Ovary (tissue), 7 donors: ENCODE measurements at regions not wholly inside any gene's neighbourhood (a gene's known extent, or its start where the extent isn't known, plus 50 kb on each side); places are given as distances from the start of the nearest gene placed in this dataset.

Experiments used
- DNase-seq, 5 donors: peaks; one replicate each; pipeline ENCODE4 v3.0.0-alpha.2; 2019 to 2020
- H3K27ac ChIP-seq, 2 donors: fragments of 200-600 bp; one replicate each; pipeline versions ENCODE4 v1.5.1 to v1.8.0; 2019 to 2022
- H3K27me3 ChIP-seq: fragments of 200-600 bp; one replicate; pipeline ENCODE4 v1.8.0; 2022
- H3K36me3 ChIP-seq: fragments of 200-600 bp; sonication (generic); one replicate; pipeline ENCODE4 v1.5.1; 2019
- H3K4me1 ChIP-seq: one replicate; pipeline ENCODE4 v1.8.1; 2013; ENCODE audit warnings: mild to moderate bottlenecking, moderate library complexity; ENCODE audit not compliant: insufficient read depth
- H3K4me3 ChIP-seq: fragments of 200-600 bp; sonication (generic); one replicate; pipeline ENCODE4 v1.5.1; 2017
- H3K9me3 ChIP-seq, 2 donors: fragments of 200-600 bp in 1 of 2; sonication (generic) in 1 of 2; one replicate each; pipeline versions ENCODE4 v1.5.1 to v1.8.1; 2013 to 2019; ENCODE audit warnings: mild to moderate bottlenecking in 1 of 2, moderate library complexity in 1 of 2
- CTCF ChIP-seq, 3 donors: fragments of 450-650 bp in 2 of 3; fragments of 200-600 bp in 1 of 3; IDR thresholded peaks; one replicate each; pipeline versions ENCODE4 v1.5.1 to v1.8.0; 2016 to 2022; ENCODE audit warnings: antibody characterized with exemption in 3 of 3, mild to moderate bottlenecking in 1 of 3
- EP300 ChIP-seq: sonication (generic); formaldehyde crosslinking; IDR thresholded peaks from one replicate; pipeline ENCODE4 v1.6.1; 2017; ENCODE audit warnings: antibody characterized with exemption
- POLR2A ChIP-seq: fragments of 450-650 bp; IDR thresholded peaks from one replicate; pipeline ENCODE4 v1.6.1; 2017; ENCODE audit warnings: antibody characterized with exemption, mild to moderate bottlenecking, moderate library complexity
- WGBS, 3 donors: extraction: QIAGEN DNeasy Blood & Tissue Kit in 1 of 3; methylation state at CpG; one replicate each; pipeline versions ENCODE4 v1.1.5 to v1.1.7; 2013 to 2017; 5-methylcytosine and 5-hydroxymethylcytosine counted together
- intact Hi-C, 4 donors: fragments of 100-400 bp; cut with DNase I; formaldehyde crosslinking; loops; one replicate each; pipeline versions ENCODE4 v1.11.0 to v1.15.1; 2022 to 2023
- donor health status: DM: no; HTN: no; CAD: no; lungs with moderate emphysema.
- donor health status: DM: no; HTN: no; CAD: no.
- donor health status: Bipolar disorder and iron deficiency.
- donor health status: DM: no; HTN: no; CAD: no.
- donor health status: DM: yes; HTN: yes; CAD: no.

- H3K36me3 ChIP-seq = no peaks in the 10 kb centered on the region
- no peaks in the 10 kb centered on the region for H3K4me1 ChIP-seq
- WGBS, 3 donors = 86 to 91% (median 89%) methylated on average over 2 of the region's 2 CpGs
- intact Hi-C loops = no loop called here
- DNase-seq = no peak
- no peak overlapping the region for H3K27ac ChIP-seq
- H3K27me3 ChIP-seq = no peaks in the 10 kb centered on the region
- H3K9me3 ChIP-seq = no peaks in the 10 kb centered on the region
- H3K4me3 ChIP-seq = no peak overlapping the region
- TF ChIP-seq EP300 (no peak), CTCF (IDR thresholded peaks at IDR 0.05) (no peak), POLR2A (no peak)
Observed at GRCh38 chr6:119568580-119568979, 219.0 kb upstream of the MAN1A1 start.

GRCh38 chr6:119566546-119567260, 217.1 kb upstream of the MAN1A1 start:
- TF ChIP-seq POLR2A = no peak
- TF ChIP-seq CTCF (IDR thresholded peaks at IDR 0.05) = no peak
- no peak for TF ChIP-seq EP300
- no peaks in the 10 kb centered on the region for H3K9me3 ChIP-seq
- H3K4me3 ChIP-seq = no peak overlapping the region
- no peaks in the 10 kb centered on the region for H3K27me3 ChIP-seq
- H3K27ac ChIP-seq = no peak overlapping the region
- WGBS, 3 donors = 91 to 93% (median 92%) methylated on average over 19 of the region's 19 CpGs
- H3K36me3 ChIP-seq = no peaks in the 10 kb centered on the region
- intact Hi-C loops = no loop called here
- no peaks in the 10 kb centered on the region for H3K4me1 ChIP-seq
- no peak for DNase-seq

- intact Hi-C loops = no loop called here
- TF ChIP-seq POLR2A (no peak), CTCF (IDR thresholded peaks at IDR 0.05) (no peak), EP300 (no peak)
- H3K4me3 ChIP-seq = no peak overlapping the region
- no peaks in the 10 kb centered on the region for H3K36me3 ChIP-seq
- H3K27me3 ChIP-seq = no peaks in the 10 kb centered on the region
- H3K27ac ChIP-seq = no peak overlapping the region
- DNase-seq = no peak
- H3K4me1 ChIP-seq = no peaks in the 10 kb centered on the region
- 88 to 94% (median 90%) methylated on average over 3 of the region's 3 CpGs for WGBS, 3 donors
- no peaks in the 10 kb centered on the region for H3K9me3 ChIP-seq
Observed at GRCh38 chr6:119565893-119566292, 216.3 kb upstream of the MAN1A1 start.

- no peak overlapping the region for H3K4me3 ChIP-seq
- H3K36me3 ChIP-seq = no peaks in the 10 kb centered on the region
- no peaks in the 10 kb centered on the region for H3K4me1 ChIP-seq
- TF ChIP-seq EP300 (no peak), CTCF (IDR thresholded peaks at IDR 0.05) (no peak), POLR2A (no peak)
- intact Hi-C loops = no loop called here
- no peaks in the 10 kb centered on the region for H3K9me3 ChIP-seq
- H3K27ac ChIP-seq = no peak overlapping the region
- H3K27me3 ChIP-seq = no peaks in the 10 kb centered on the region
- DNase-seq = no peak
Observed at GRCh38 chr6:119562168-119562567, 212.6 kb upstream of the MAN1A1 start.
